ENCODE measurements at regions not wholly inside any gene's neighbourhood (a gene's known extent, or its start where the extent isn't known, plus 50 kb on each side); places are given as distances from the start of the nearest gene placed in this dataset.

DNA sequence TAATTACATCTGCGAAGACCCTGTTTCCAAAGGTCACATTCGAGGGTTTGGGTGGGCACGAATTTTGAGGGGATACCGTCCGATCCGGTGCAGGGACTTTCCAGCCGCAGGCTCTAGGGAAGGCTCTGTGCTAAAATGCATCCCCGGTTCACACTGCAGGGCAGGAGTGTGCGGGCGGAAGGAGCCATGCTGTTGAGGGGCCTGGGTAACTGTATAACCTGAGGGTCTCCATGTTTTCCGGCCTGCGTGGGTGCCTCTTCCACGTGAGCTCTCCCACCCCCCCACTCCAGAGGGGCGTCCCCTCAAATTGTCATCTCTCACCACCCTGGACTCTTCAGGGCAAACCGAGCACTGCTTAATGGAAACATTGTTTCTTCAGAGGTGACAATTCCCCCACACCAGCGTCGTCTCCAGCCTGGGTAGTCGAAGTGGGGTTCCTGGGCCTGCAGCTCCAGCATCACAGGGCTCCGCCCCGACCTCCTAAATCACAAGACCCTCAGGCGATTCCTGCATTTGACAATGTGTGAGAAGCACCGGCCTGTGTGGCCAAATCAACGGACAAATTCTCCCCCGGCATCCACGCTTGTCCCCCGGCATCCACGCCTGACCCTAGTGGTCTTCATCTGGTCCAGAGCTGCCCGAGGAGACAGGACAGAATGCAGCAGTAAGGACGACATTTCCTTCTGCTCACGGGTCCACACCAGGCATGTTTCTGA, 51.2 kb downstream of the FOXL3 start:
- DNase-seq (ENCODE audit: low read depth in 2 of 2): no peak

DNA sequence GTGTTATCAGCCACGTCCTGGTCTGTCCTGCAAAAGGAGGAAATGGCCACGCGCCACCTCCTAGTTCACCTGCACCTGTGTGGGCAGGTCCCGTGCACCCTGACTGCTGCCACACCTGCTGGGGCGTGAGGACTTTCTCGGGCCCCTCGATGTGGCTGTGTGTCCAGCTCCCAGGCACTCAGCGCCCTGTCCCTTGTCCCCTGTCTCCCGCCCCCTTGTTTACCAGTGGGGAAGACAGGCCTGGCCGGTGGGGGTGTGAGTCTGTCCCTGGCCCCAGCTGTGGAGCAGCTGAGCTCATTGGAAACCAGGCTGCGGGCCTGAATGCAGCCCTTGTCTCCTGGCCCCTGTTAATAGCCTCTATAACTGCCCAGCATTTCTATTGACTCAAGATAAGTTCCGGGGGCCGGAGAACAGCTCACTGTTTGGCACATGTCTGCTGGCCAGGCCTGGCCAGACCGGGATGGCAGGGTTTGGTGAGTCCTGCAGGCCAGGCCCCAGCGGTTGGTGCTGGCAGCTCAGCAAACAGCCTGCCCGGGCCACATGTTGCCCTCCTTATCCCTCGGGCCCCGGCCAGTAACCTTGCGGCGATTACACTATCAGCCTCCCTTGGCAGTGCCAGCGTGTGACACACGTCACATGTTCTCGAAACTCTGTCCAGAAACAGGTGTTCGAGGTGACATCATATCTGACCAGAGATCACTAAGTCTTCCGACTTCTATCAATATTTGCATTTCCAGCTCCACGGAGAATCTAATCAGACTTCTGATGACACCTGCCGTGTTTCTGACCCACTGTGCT, 52.1 kb downstream of the FOXL3 start:
- DNase-seq (ENCODE audit: low read depth in 2 of 2): no peak

DNA sequence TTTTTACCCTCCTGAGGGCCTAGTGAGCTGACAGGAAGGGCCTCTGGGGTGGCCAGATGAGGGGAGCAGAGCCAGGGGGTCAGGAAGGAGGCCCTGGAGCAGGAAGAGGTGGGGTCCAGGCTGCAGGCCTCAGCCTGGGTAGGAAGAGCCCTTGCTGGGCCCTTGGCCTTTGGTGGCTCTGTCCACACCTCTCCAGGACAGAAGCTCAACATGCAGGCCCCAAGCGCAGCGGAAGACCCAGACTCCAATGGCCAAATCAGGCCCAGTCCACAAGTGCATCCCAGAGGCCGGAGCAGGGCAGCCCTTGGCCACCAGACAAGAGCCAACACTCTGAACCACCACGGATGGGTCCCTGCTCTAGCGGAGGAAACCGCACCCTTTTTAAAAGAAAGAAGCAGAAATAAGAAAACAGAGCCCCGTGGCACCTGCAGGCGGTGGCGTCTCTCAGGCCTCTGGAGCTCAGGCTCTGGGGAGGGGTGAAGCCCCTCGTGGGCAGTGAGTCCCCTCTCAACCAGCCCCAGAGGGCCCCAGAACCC, 52.8 kb downstream of the FOXL3 start:
- no peak for DNase-seq (ENCODE audit: low read depth in 2 of 2)

DNA sequence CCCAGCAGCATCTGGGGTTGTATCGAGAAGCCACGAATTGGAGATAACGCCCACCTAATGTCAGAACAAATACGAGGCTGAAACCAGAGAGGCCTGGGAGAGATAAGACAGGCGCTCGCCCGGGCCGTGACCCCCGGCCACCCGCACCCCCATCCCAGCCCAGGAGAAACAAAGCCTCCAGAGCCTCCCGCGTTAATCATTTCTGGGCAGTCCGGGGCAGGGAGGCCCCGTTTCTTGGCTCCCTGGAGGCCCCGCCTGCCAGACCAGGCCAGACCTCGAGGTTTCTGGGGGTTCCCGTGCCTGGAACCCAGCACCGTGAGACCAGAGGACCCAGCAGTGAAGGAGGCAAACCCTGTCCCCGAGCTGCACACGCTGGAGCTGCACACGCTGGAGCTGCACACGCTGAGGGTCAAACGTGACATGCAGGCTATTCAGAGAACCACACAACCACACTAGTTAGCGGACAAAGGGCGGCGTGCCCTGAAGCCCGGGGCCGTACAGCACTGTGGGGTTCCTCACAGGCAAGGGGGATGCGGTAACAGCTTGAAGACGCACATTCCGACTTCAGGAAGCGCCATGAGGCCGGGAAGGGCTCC, 53.4 kb downstream of the FOXL3 start:
- DNase-seq (ENCODE audit: low read depth in 2 of 2): no peak

DNA sequence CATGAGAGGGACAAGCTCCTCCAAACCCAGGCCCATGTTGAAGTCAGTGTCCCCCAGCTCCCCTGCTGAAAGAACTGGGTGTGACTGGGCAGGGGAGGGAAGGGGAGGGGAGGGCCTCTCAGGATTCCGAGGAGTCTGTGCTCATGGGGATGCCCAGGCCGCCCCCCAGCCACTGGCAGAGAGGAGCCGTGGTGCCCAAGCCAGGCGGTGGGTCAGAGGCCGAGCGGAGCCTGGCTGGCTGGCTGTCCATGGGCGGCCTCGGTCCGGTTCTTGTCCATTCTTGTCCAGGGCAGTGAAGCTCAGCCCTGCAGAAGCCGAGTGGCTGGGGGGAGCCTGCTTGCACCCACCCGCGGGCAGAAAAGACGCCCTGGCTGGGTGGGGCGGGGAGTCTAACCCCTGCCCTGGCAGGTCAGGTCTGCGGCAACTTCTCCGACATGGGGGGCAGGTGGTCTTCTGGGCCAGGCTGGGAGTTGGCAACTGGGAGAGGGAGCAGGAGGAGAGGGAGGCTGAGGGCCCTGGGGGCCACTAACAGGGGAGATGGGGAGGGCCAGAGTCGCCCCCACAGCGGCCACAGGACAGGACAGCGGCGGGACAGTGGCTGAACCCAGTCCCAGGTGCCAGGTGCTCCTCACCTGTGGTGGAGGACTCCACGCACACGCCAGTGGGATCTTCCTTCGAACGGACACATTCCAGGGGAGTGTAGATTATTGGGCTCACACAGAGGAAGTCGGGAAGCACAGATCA, 54.1 kb downstream of the FOXL3 start:
- DNase-seq (ENCODE audit: low read depth in 2 of 2): no peak

DNA sequence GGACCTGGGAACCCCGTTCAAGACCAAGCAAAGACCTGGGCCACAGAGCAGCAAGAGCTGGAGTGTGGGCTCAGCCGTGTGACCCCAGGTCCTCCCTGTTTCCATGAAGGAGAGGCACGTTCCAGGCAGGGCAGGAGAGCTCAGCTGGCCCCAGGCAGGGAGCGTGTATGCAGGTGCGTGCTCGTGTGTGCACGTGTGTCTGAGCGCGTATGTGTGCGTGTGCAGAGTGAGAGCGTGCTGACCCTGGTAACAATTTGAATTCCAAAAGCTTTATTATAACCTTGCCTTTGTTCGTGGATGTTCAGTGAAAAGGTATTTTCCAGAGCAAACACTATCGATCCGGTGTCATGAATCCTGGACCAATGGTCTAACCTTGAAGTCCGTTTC, 54.6 kb downstream of the FOXL3 start:
- no peak for DNase-seq (ENCODE audit: low read depth in 2 of 2)

DNA sequence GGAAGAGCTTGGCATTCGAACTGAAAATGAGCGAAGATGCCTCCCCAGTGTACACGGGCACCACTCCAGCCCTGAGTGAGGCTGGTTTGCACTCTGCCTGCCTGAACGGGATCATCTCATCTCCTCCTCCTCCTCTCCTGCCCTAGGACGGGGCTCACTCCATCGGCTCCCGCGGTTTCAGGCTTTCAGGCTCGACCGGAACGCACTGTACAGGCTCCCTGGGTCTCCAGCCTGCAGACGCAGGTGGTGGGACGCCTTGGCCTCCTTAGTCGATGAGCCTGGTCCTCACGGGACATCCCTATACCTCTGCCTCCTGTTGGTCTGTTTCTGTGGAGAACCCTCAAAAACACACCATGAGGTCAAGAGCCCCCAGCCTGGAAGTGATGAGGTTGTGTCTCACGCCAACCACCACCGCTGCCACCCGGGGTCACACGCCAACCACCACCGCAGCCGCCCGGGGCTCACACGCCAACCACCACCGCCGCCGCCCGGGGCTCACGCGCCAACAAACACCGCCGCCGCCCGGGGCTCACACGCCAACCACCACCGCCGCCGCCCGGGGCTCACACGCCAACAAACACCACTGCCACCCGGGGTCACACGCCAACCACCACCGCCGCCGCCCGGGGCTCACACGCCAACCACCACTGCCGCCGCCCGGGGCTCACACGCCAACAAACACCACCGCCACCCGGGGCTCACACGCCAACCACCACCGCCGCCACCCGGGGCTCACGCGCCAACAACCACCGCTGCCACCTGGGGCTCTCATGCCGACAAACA, 56.3 kb downstream of the FOXL3 start:
- no peak for DNase-seq (ENCODE audit: low read depth in 2 of 2)

DNA sequence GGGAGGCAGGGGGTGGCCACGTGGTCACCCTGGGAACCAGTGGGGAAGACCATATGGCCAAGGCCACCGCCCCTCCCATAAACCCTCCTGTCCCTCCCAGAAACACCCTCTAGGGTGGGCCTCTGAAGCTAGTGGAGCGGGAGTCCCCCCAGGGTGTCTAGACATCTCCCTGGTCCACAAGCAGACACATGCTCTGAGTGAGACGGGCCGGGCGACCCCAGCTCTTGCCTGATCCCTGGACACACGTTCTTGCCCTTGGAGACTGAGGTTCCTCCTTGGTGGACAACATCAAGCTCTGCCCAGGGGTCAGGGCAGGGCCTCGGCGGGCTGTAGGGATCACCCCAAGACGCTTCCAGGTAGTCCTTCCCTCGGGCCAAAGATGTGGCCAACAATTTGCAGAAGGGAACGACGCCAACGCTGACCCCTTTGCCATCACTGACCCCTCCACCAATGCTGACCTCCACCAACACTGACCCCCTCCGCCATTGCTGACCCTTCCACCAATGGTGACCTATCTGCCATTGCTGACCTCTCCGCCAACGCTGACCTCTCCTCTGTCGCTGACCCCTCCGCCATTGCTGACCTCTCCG, 57.1 kb downstream of the FOXL3 start:
- no peak for DNase-seq (ENCODE audit: low read depth in 2 of 2)

DNA sequence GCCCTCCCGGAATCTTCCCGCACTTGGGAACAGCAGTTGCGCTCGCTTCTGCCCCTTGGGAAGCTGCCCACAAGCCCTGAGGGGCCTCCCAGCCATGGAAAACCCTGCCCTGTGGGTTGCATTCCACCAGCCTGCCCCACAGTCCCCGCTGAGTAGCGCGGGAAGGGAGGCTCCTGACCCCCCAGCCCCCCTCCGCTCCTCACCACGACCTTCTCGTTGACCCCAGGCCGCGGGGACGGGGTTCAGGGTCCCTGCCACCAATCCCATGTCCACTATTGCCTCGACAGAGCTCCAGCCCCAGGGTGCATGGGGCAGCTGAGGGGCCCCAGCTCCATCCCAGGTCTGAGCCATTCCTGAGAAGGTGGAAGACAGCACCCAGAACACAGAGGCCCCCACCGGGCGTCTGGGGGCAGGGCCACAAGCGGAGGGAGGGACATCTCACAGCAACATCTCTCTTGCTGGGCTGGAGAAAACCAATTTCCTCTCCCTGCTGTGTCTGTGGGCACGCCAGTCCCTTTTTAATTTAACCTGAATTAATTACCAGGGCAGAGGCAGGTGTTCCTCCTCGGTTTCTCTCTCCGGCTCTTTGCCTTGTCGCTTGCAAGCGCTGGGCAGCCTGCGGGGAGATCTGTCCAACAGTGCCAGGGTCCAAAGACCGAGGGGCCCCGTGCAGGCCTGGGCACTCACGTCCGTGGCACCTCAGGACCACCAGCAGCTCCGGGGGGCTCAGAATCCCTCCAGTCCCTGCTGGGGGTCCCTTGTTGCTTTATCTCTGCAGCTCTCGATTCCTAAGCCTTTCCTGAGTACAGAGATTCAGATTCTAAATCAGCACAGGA, 57.9 kb downstream of the FOXL3 start:
- no peak for DNase-seq (ENCODE audit: low read depth in 2 of 2)

DNA sequence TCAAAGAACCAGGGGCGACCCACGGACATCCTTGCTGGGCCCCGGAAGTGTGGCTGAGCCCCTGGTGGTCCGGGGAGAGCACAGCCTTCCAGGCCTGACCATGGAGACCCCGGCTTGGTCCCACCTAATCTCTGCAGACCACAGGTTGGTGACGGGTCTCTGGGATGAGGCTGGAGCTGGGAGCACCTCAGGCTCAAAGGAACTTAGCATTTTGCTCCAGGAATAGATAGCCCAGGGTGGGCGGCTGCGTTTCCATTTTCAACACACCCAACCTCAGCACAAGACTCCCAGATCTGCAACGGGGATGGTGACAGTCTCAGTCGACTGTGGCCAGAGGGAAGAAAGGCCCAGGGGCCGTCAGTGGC, 58.5 kb downstream of the FOXL3 start:
- no peak for DNase-seq (ENCODE audit: low read depth in 2 of 2)

DNA sequence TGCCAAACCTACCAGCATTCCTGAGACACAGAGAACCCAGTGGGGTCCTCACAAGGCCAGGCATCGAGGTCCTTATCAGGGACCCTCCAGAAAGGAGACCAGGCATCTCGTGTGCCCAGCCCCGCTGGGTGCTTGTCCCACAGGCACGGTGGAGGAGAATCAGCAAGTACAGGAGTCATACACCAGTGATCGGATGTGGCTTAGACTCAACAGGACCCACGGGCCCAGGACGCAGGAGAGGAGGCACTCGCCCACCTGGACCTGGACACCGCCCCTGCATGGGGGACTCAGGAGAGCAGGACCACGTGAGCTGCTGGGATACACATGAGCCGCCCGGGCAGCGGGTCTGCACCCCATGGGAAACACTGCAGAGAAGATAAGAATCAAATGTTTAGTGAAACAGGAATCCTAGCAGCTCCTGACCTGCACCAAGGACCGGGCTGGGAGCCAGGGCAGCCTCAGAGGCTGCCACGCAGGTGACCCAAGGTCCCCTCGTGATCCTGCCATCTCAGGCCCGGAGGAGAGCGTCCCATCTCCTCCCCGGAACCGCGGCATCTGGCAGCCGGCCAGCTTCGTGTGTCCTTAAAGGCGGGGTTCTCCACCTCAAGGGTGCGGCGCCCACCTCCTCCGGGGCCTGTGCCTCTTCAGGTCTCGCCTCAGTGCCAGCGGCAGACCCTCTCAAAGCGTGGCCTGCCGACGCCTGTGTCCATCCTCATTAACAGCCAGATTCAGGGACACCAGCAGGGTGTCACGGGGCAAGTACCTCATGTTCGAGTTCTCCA, 59.2 kb downstream of the FOXL3 start:
- DNase-seq (ENCODE audit: low read depth in 2 of 2): no peak

DNA sequence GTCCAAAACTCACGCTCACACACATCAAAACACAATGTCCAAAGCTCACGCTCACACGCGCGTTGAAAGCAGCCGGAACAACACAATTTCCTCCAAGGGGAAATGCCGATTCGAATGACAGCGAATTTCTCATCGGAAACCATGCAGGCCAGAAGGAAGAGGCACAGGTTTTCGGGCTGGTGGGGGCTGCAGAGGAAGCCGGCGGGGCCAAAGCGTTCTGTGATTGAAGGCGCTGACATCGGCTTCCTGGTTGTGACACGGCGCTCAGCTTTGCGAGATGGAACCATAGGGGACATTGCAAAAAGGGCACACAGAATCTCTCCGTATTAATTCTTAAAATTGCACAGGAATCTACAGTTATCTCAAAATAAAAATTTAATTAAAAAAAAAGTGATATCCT, 61.3 kb downstream of the FOXL3 start:
- DNase-seq (ENCODE audit: low read depth in 2 of 2): peak; percentile 36 to 47

DNA sequence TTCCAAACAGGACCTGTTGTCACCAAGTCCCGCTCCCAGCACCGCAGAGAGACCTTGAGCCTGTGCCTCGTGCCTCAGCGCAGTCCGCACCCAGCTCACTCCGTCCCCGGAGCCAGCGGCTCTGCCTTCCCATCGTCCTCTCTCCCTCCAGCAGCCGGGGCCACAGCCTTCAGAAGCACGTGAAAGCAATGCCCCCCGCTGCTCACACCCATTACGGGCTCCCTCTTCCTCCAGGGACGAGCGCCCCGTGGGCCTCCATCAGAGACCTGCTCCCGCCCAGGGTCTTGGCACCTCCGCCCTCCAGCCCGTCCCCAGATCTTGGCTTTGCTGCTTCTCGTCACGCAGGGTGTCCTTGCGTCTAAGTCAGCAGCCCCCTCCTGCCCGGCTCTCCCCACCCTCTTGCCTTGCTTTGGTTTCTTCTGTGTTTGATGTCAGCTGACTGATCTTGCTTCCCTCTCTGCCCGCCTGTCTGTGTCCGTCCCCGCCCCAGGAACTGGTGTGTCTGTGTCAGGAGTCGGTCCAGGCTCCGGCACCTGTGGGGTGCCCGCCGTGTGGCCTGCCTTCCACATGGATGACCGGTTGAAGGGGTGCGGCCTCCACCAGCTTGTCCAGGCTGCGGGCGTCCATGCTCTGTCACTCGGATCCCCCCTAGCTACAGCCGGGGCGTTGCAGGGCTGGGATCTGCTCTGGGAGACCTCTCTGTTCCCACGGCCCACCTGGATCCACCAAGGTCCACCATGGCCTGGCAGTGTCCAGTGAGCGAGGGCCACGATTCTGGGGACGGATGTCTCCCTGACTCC, 61.9 kb downstream of the FOXL3 start:
- peak in 1 of 2 donors; percentile 37 for DNase-seq (ENCODE audit: low read depth in 2 of 2)

DNA sequence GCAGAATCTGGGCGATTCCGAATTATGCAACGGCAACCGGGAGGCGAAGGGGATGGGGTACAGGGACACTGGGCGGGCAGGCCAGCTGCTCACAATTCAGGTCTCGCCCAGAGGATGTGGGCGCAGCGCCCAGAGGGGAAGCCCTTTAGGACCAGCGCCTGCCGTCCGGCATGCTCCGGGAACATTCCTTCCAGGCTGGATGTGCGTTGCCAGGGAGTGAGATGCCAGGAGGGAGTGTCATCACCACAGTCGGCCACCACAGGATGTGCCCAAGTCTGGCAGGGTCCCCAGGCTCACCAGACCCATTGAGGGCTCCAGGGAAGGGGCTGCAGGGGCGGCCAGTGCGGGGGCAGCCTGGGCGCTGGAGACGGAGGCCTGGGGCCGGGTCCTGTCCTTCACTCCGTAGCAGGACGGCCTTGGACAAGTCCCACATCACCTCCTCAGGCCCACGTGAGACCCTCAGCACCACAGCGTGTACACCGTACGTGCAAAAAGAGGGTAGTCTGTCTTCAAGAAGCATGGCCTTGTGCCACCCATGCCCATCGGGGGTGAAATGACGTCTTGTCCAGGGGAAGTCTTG, 63.9 kb downstream of the FOXL3 start:
- no peak for DNase-seq (ENCODE audit: low read depth in 2 of 2)

DNA sequence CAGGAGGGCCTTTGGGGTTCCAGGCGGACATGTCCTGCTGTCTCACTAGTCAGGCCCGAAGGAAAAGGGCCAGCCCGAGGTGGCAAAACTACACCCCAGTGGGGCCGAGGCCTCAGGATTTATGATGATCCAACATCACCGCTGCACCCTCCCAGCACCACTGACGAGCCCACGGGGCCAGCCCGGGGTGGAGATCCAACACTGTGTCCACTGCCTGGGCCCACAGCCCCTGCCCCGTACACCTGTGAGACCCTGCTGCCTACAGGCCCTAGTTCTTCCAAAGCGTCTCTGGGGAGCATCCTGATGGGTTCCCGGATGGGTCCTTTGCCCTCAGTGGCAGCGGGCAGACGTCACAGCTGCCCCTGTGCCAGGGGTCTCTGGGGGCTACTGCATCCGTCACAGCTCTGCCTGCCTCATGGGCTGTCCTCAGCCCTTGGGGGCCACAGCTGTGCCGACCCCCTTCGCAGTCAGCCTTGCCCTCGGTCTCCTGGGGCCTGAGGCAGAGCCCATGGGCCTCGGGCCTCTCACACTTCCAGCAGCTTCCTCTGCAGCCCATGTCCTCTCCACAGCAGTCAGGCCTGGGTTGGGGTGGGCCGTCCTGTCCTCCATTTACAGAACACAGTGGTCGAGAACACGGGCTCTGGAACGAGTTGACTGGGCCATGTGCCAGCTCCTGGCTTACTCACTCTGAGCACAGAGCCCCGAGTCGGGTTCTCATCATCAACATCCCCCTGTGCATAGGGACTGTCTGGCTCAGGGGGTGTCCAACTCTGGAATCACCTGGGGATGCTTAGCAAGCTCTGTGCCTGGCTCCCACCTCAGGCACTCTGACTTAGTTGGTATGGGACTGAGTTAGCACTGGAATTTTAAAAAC, 64.9 kb downstream of the FOXL3 start:
- DNase-seq (ENCODE audit: low read depth in 2 of 2): no peak

DNA sequence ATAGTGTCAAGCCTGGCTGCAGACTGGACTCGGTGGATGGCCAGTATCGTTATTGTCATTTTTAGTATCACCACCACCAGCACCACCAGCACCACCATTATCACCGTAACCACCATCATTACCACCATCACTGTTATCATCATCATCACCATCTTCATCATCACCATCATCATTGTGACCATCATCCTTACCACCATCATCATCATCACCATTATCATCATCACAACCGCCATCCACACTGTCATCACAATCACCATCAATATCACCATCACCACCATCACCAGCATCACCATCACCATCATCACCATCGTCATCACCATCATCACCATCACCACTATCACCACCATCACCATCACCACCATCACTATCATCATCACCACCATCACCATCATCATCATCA, 65.6 kb downstream of the FOXL3 start:
- no peak for DNase-seq (ENCODE audit: low read depth in 2 of 2)

DNA sequence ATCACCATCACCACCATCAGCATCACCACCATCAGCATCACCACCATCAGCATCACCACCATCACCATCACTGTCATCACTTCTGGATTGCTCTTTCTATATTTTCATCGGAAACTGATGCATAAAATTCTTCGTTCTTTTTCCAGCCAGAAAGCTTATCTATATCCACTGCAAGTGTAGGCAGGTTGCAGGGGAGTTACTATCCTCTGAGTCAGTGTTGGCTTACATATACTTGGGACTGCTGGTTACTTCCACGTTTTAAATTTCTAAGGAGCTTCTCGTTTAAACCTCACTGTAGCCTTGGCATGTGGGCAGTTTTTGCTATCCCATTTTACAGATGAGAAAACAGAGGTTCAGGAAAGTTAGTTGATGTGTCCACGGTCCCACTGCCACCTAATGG, 66.1 kb downstream of the FOXL3 start:
- no peak for DNase-seq (ENCODE audit: low read depth in 2 of 2)

All from stimulated activated CD4-positive, alpha-beta T cell treated with anti-CD3 and anti-CD28 coated beads, Interleukin-1b, Interleukin-23, amount 100 ng/mL, for 4 hours (primary cell).